Transverse colon (tissue), 4 donors: ENCODE measurements at regions not wholly inside any gene's neighbourhood (a gene's known extent, or its start where the extent isn't known, plus 50 kb on each side); places are given as distances from the start of the nearest gene placed in this dataset.

ENCODE experiments used
- CTCF ChIP-seq, 5 experiments: fragments of 200-600 bp in 3 of 5; fragments of 450-650 bp in 2 of 5; sonication (generic) in 3 of 5; IDR thresholded peaks; 1 replicate in 2 of 5; 2 replicates in 3 of 5; pipeline ENCODE4 v1.5.1; 2016 to 2017; ENCODE audit warnings: antibody characterized with exemption in 5 of 5, inconsistent platforms in 3 of 5, mild to moderate bottlenecking in 2 of 5, moderate library complexity in 1 of 5
- POLR2A ChIP-seq: fragments of 450-650 bp; IDR thresholded peaks from one replicate; pipeline ENCODE4 v1.6.1; 2016; ENCODE audit warnings: antibody characterized with exemption, mild to moderate bottlenecking, moderate library complexity
- POLR2AphosphoS5 ChIP-seq, 3 donors: sonication (generic); formaldehyde crosslinking; IDR thresholded peaks; one replicate each; pipeline ENCODE4 v1.6.1; 2016; ENCODE audit warnings: antibody characterized with exemption in 3 of 3

- no peak for TF ChIP-seq POLR2AphosphoS5 (IDR thresholded peaks at IDR 0.05)
- TF ChIP-seq CTCF (IDR thresholded peaks at IDR 0.05) = no peak
- no peak for TF ChIP-seq POLR2A
These were observed 1395.2 kb upstream of the ADGRL4 start for GRCh38 chr1:80401757-80402156.
